B cell (primary cell): ENCODE measurements at regions not wholly inside any gene's neighbourhood (a gene's known extent, or its start where the extent isn't known, plus 50 kb on each side); places are given as distances from the start of the nearest gene placed in this dataset.

Experiments
- ATAC-seq: fragments of 200-7000 bp; cut with Tn5 transposase; one replicate; pipeline ENCODE4 v1.10.0; 2021; ENCODE audit warnings: low read depth, mild to moderate bottlenecking, moderate number of reproducible peaks, moderate library complexity
- CTCF ChIA-PET: fragments of 350-600 bp; sonication (Branson Sonifier 250); formaldehyde crosslinking; loops from one replicate; lab custom pipeline; 2021; ENCODE audit warnings: antibody characterized with exemption, inconsistent platforms; lab: Charles Lee
- POLR2A ChIA-PET: fragments of 350-600 bp; sonication (Branson Sonifier 250); formaldehyde crosslinking; loops from one replicate; lab custom pipeline; 2021; ENCODE audit warnings: antibody characterized with exemption; lab: Charles Lee
- DNase-seq: peaks from one replicate; pipeline ENCODE4 v3.0.0; 2013
- H2AFZ ChIP-seq: 2 replicates; pipeline ENCODE4 v1.6.1; 2012; ENCODE audit warnings: mild to moderate bottlenecking, low read depth, low read length; ENCODE audit not compliant: insufficient read depth, poor library complexity, severe bottlenecking
- H3K27ac ChIP-seq, 2 donors: 1 replicate in 1 of 2; 2 replicates in 1 of 2; pipeline ENCODE4 v1.5.1; 2012 to 2013; ENCODE audit warnings: low read length in 2 of 2, mild to moderate bottlenecking in 2 of 2, moderate library complexity in 1 of 2
- H3K27me3 ChIP-seq, 4 experiments: fragments of 200-600 bp in 1 of 4; sonication (generic) in 1 of 4; replicated peaks in 1 of 4; 1 replicate in 2 of 4; 2 replicates in 2 of 4; pipeline versions ENCODE4 v1.6.1 to v1.7.0; 2013 to 2016; ENCODE audit warnings: low read length in 3 of 4, mild to moderate bottlenecking in 2 of 4, mixed read lengths in 1 of 4, moderate library complexity in 1 of 4; ENCODE audit not compliant: insufficient read depth in 4 of 4, control insufficient read depth in 3 of 4; ENCODE audit errors: control extremely low read depth in 1 of 4
- H3K36me3 ChIP-seq, 2 experiments: replicated peaks in 1 of 2; 1 replicate in 1 of 2; 2 replicates in 1 of 2; pipeline versions ENCODE4 v1.6.1 to v1.7.1; 2013; ENCODE audit warnings: low read length in 1 of 2; ENCODE audit not compliant: insufficient read depth in 2 of 2, control insufficient read depth in 1 of 2; ENCODE audit errors: control extremely low read depth in 1 of 2, extremely low read depth in 1 of 2
- H3K4me1 ChIP-seq, 2 donors: fragments of 200-600 bp in 1 of 2; sonication (generic) in 1 of 2; 1 replicate in 1 of 2; 2 replicates in 1 of 2; pipeline versions ENCODE4 v1.5.1 to v1.6.1; 2013 to 2017; ENCODE audit warnings: low read length in 2 of 2; ENCODE audit not compliant: control insufficient read depth in 2 of 2, insufficient read depth in 2 of 2
- H3K4me2 ChIP-seq: replicated peaks from 2 replicates; pipeline ENCODE3; 2012; ENCODE audit warnings: mild to moderate bottlenecking, low read depth, low read length; ENCODE audit not compliant: poor library complexity, severe bottlenecking
- H3K4me3 ChIP-seq, 5 experiments: fragments of 200-600 bp in 1 of 5; sonication (generic) in 1 of 5; 1 replicate in 3 of 5; 2 replicates in 2 of 5; pipeline versions ENCODE4 v1.5.1 to v1.7.0; 2011 to 2016; ENCODE audit warnings: low read length in 4 of 5, mild to moderate bottlenecking in 4 of 5, low read depth in 2 of 5, control low read depth in 1 of 5, moderate library complexity in 1 of 5; ENCODE audit not compliant: insufficient read depth in 1 of 5; ENCODE audit errors: control extremely low read depth in 1 of 5, extremely low read depth in 1 of 5
- H3K79me2 ChIP-seq: fragments of 200-600 bp; sonication (generic); one replicate; pipeline ENCODE4 v1.6.0; 2016; ENCODE audit warnings: low read length; ENCODE audit not compliant: control insufficient read depth, insufficient read depth
- H3K9ac ChIP-seq: fragments of 200-600 bp; sonication (generic); 2 replicates; pipeline ENCODE4 v1.6.1; 2017; ENCODE audit warnings: mild to moderate bottlenecking, low read length, moderate library complexity
- H3K9me3 ChIP-seq, 3 donors: one replicate each; pipeline versions ENCODE4 v1.6.1 to v1.7.1; 2013; ENCODE audit warnings: low read length in 2 of 3; ENCODE audit not compliant: control insufficient read depth in 2 of 3, insufficient read depth in 1 of 3; ENCODE audit errors: control extremely low read depth in 1 of 3
- H4K20me1 ChIP-seq: 2 replicates; pipeline ENCODE4 v1.6.0; 2012; ENCODE audit warnings: mild to moderate bottlenecking, low read length; ENCODE audit not compliant: insufficient read depth, control insufficient read depth, poor library complexity, severe bottlenecking
- H3K27ac Mint-ChIP-seq: one replicate; pipeline ENCODE4 v1.8.0; 2021; ENCODE audit warnings: mixed read lengths
- H3K27me3 Mint-ChIP-seq: one replicate; pipeline ENCODE4 v1.8.0; 2021; ENCODE audit warnings: mixed read lengths
- H3K4me1 Mint-ChIP-seq: one replicate; pipeline ENCODE4 v1.8.0; 2021; ENCODE audit warnings: mixed read lengths
- H3K4me3 Mint-ChIP-seq: one replicate; pipeline ENCODE4 v1.8.0; 2021; ENCODE audit warnings: mixed read lengths
- H3K9me3 Mint-ChIP-seq: one replicate; pipeline ENCODE4 v1.8.0; 2022; ENCODE audit warnings: mixed read lengths; ENCODE audit not compliant: insufficient read depth
- EZH2 ChIP-seq: IDR thresholded peaks from 2 replicates; pipeline ENCODE4 v1.6.1; 2012; ENCODE audit warnings: borderline replicate concordance, low read depth, mild to moderate bottlenecking, moderate library complexity, low read length; ENCODE audit not compliant: insufficient read depth, poor library complexity, severe bottlenecking
- WGBS: methylation state at CpG from one replicate; pipeline ENCODE4 v1.1.5; 2013; ENCODE audit warnings: missing lambda C conversion rate; ENCODE audit not compliant: insufficient coverage; 5-methylcytosine and 5-hydroxymethylcytosine counted together
- intact Hi-C: fragments of 100-400 bp; cut with micrococcal nuclease; formaldehyde crosslinking; loops from one replicate; pipeline ENCODE4 v1.10.0; 2022
- TF ChIP-seq, protein P1 (sequence below): fragments of 200-600 bp; IDR thresholded peaks from one replicate; pipeline ENCODE4 v1.8.0; 2022; ENCODE audit warnings: antibody characterized with exemption, mild to moderate bottlenecking

DNA sequence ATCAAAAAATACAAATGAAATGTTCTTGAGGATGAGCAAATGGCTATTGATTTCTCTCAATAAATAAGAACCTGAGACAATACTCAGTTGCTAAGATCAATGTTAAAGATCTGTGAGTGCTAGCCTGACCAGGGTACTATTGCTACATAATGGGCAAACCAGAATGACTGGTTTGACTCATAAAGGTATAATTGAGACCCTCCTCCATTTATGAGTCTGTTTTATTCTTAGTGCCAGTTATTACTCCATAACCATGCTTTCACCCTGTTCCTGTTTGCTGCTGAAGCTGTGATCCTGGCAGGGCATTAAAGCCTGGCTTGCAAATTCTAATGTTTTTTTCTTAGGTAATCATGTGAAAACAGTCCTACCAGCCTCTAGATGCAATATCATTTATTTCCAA, 56.6 kb upstream of the PPM1B start:
- Histone ChIP-seq H3K9me3 (no peaks in the 10 kb centered on the region), H3K27me3 (peaks cover 0 to 2% (median 0%) of the 10 kb centered on the region in 4 experiments), H2AFZ (no peak overlapping the region), H3K79me2 (no peaks in the 10 kb centered on the region), H3K4me1 (peaks cover 9 to 10% of the 10 kb centered on the region in 2 donors), H3K4me2 (no peak overlapping the region), H4K20me1 (no peaks in the 10 kb centered on the region), H3K4me3 (no peak overlapping the region), H3K36me3 (no peaks in the 10 kb centered on the region), H3K9ac (no peak overlapping the region), H3K27ac (no peak overlapping the region)
- CTCF ChIA-PET, result no interaction called here
- no peaks in the 10 kb centered on the region for H3K27me3 Mint-ChIP-seq
- POLR2A ChIA-PET, result no interaction called here
- no peak overlapping the region for H3K4me3 Mint-ChIP-seq
- no peak for ATAC-seq
- intact Hi-C loops, result no loop called here
- peaks cover 11% of the 10 kb centered on the region for H3K4me1 Mint-ChIP-seq
- TF ChIP-seq, protein P1, sequence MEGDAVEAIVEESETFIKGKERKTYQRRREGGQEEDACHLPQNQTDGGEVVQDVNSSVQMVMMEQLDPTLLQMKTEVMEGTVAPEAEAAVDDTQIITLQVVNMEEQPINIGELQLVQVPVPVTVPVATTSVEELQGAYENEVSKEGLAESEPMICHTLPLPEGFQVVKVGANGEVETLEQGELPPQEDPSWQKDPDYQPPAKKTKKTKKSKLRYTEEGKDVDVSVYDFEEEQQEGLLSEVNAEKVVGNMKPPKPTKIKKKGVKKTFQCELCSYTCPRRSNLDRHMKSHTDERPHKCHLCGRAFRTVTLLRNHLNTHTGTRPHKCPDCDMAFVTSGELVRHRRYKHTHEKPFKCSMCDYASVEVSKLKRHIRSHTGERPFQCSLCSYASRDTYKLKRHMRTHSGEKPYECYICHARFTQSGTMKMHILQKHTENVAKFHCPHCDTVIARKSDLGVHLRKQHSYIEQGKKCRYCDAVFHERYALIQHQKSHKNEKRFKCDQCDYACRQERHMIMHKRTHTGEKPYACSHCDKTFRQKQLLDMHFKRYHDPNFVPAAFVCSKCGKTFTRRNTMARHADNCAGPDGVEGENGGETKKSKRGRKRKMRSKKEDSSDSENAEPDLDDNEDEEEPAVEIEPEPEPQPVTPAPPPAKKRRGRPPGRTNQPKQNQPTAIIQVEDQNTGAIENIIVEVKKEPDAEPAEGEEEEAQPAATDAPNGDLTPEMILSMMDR, result no peak
- no peak for TF ChIP-seq EZH2
- H3K27ac Mint-ChIP-seq, result no peak overlapping the region
- H3K9me3 Mint-ChIP-seq, result no peaks in the 10 kb centered on the region
- no peak for DNase-seq

GRCh38 chr2:44116319-44116718, 52.4 kb upstream of the PPM1B start:
- Mint-ChIP-seq H3K4me3 (no peak overlapping the region), H3K27me3 (peaks cover 4% of the 10 kb centered on the region), H3K27ac (no peak overlapping the region), H3K4me1 (no peaks in the 10 kb centered on the region), H3K9me3 (no peaks in the 10 kb centered on the region)
- no peaks in the 10 kb centered on the region for H3K79me2 ChIP-seq
- ChIA-PET CTCF (no interaction called here), POLR2A (no interaction called here)
- H2AFZ ChIP-seq, result no peak overlapping the region
- H3K36me3 ChIP-seq, result no peaks in the 10 kb centered on the region
- TF ChIP-seq, protein P1, result no peak
- TF ChIP-seq EZH2, result no peak
- no peak overlapping the region for H3K4me3 ChIP-seq
- intact Hi-C loops, result no loop called here
- ATAC-seq (no peak), DNase-seq (no peak)
- H3K9me3 ChIP-seq, result no peaks in the 10 kb centered on the region
- no peaks in the 10 kb centered on the region for H3K4me1 ChIP-seq
- no peak overlapping the region for H3K4me2 ChIP-seq
- no peaks in the 10 kb centered on the region for H3K27me3 ChIP-seq
- no peak overlapping the region for H3K9ac ChIP-seq
- H3K27ac ChIP-seq, result no peak overlapping the region
- WGBS, result 96% methylated on average over 3 of the region's 3 CpGs
- no peaks in the 10 kb centered on the region for H4K20me1 ChIP-seq
